GM23248 (cell line): ENCODE measurements at regions not wholly inside any gene's neighbourhood (a gene's known extent, or its start where the extent isn't known, plus 50 kb on each side); places are given as distances from the start of the nearest gene placed in this dataset.

Source experiments
- EZH2 ChIP-seq: fragments of 200-600 bp; sonication (generic); IDR thresholded peaks from 2 replicates; pipeline ENCODE4 v1.6.1; 2018; ENCODE audit warnings: antibody characterized with exemption, mild to moderate bottlenecking; ENCODE audit not compliant: insufficient read depth, poor library complexity, severe bottlenecking
- EZH2phosphoT487 ChIP-seq: fragments of 200-600 bp; sonication (generic); IDR thresholded peaks from 2 replicates; pipeline ENCODE4 v1.6.1; 2018; ENCODE audit warnings: antibody characterized with exemption, moderate library complexity, mild to moderate bottlenecking, low read depth; ENCODE audit not compliant: insufficient read depth

DNA sequence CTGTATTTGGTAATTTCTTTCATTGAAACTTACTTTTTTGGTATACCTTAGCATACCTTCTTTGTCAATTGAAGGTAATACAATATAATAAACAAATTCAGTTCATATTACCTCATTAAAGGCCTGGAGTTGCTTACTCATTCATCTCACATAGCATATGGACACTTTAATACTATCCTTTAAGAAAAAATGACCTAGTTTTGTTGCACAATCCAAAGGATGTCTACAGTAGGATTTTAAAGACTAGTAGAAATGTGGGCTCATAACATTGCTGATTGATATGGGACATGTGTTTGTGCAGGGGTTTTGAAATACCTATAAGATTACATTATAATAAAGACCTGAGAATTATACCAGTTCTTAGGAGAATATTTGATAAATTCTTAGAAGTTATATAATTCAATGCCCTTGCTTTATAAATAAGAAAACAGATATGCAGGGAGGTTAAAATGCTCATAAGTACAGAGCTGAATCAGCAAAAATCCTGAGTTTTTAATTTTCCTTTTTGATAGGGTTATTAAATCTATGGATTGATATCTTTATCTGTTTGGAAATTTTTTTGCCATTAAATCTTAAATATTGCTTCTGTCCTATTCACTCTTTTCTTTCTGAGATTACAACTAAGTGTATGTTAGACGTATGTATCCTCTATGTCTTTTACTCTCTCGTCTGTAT is 352.1 kb downstream of the ATP23 start:
- TF ChIP-seq EZH2 (no peak), EZH2phosphoT487 (no peak)
